GM18873 (cell line): ENCODE measurements at regions not wholly inside any gene's neighbourhood (a gene's known extent, or its start where the extent isn't known, plus 50 kb on each side); places are given as distances from the start of the nearest gene placed in this dataset.

ENCODE experiments used
- ATAC-seq: cut with Tn5 transposase; IDR thresholded peaks from one replicate; pipeline ENCODE4 v1.9.1; 2021; ENCODE audit warnings: mild to moderate bottlenecking, moderate library complexity, moderate number of reproducible peaks; ENCODE audit not compliant: unreplicated experiment, low FRiP score

GRCh38 chr2:20150110-20150706, 74.7 kb downstream of the SDC1 start:
- no peak for ATAC-seq

DNA sequence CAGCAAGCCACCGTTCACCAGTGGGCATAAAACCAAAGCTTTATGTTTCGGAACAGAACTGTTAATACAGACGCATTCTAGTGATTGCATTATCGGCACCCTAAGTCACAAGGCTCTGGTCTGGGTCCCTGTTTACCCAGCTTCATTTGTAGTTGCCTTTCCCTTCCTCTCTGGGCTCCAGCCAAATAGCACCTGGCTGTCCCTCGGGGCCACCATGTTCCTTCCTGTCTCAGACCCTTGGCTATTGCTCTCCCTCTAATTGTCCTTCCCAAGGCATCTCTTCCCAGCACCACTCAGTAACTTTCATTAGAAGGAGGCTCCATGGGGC, 75.3 kb downstream of the SDC1 start:
- ATAC-seq: no peak

DNA sequence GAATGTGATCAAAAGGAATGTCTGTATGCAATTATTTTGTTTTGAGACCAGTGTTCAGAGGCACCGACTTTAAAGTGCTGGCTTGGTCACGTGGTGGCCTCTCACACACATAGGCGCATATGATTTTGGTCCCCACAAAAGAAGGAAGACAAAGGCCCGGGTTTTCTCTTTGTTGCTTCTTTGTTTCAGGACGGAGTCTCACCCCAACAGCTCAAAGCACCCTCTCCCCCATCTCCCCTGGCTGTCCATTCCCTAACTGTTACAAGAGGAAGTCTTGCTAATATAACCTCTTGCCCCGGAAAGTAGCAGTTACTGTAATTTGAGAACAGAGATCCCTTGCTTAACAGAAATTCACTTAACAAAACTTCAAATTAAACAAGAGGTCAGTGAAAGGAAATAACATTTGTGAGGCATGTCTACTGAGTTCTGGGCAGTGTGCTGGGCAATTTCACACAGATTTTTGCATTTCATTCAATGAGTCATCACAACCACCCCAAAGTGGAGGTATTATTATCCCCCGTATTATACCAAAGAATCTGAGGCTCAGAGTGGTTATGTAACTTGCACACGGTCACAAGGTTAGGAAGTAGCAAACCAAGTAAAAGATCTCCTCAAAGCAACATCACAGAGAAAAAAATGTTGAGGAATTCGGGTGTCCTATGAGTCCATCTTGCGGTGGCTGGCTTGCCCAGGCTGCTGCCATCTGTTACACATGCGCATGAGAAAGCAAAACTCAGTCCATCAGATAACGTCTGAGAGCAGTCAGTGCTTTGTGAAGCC, 75.8 kb downstream of the SDC1 start:
- no peak for ATAC-seq

GRCh38 chr2:20148426-20148922, 76.5 kb downstream of the SDC1 start:
- ATAC-seq: no peak

GRCh38 chr2:20147351-20147750, 77.6 kb downstream of the SDC1 start:
- ATAC-seq: no peak

DNA sequence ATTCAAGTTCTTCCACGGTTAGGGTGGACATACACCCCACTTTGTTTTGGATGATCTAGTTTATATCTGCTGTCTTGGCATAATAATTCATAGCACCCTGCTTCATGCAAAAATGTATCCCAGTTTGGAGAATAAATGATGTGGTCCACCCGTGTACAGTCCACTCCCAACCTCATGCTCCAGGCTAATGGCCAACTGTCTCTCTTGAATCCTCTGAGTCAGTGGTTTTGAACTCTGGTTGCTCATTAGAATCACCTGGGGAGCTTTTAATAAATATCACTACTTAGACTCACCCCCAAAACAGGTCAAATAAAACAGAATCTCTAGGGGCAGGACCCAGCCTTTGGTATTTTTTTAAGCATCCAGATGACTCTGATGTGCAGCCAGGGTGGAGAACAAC, 78.5 kb downstream of the SDC1 start:
- no peak for ATAC-seq

DNA sequence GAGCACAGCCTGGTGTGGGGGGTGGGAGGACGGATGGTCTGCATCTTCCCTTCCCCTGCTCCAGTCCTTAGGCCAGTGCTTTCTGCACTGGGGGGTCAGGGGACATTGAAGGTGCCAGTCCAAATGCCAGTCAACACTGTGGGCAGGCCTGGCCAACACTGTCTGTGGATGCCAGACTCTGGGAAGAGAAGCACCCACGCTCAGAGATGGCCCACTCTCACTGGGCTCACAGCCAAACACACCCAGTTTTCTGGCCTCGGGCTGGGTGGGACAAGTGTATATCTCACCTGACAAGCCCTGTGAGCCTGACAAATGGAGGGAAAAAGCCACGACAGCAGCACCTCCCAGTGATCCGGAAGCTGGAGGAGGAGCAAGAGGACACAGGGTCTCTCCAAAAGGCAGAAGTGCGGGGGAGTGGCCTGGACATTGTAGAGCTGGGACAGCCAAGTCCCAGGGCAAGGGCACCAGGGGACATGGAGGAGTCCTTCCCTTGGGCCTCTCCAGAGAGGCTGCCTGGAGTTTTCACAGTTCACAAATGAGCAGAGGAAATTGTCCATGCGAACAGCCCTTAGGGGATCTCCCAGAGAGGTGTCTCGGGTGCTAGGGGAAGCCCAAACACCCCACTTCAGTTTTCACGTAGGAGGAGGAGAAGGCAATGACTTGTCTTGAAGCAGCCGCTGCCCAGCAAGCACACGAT, 79.3 kb downstream of the SDC1 start:
- ATAC-seq: peak; percentile 89

DNA sequence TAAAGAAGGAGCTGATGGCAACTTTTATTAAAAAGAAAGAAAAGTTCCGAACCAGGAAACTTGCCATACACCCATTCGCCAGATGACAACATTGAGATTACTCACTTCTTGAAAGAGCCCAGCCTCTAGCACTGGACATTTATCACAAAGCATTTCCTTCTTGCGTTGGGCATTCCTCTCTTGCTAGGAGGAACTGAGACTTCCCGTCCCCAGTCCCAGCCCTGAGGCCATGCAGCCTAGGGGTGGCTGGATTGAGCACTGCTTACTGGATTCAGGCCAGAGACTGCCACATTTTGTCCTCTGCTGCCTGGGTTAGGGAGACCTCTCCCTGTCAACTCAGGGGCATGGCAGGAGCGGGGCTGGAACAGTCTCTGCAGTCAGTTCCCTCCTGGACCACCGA, 80.1 kb downstream of the SDC1 start:
- ATAC-seq: no peak

GRCh38 chr2:20144196-20144595, 80.7 kb downstream of the SDC1 start:
- ATAC-seq: no peak

DNA sequence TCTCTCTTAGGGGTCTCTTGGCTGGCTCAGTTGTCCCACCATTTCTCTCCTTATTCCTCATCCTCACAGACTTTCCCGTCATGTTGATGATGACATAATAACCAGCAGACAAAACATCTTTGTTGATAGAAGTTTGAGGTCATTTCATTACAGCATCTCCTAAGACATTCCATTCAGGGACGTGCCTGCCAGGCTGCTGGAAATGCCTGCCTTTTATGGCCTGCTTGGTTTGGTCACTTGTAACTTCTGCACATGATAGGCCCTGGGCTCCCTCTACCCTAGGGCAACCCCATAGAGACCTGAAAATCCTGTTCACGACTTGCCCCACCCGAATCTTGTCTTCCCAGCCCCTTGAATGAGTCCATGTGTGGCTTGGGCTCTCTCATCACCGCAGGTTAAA, 81.7 kb downstream of the SDC1 start:
- ATAC-seq: no peak

GRCh38 chr2:20141806-20142205, 83.1 kb downstream of the SDC1 start:
- ATAC-seq: no peak

DNA sequence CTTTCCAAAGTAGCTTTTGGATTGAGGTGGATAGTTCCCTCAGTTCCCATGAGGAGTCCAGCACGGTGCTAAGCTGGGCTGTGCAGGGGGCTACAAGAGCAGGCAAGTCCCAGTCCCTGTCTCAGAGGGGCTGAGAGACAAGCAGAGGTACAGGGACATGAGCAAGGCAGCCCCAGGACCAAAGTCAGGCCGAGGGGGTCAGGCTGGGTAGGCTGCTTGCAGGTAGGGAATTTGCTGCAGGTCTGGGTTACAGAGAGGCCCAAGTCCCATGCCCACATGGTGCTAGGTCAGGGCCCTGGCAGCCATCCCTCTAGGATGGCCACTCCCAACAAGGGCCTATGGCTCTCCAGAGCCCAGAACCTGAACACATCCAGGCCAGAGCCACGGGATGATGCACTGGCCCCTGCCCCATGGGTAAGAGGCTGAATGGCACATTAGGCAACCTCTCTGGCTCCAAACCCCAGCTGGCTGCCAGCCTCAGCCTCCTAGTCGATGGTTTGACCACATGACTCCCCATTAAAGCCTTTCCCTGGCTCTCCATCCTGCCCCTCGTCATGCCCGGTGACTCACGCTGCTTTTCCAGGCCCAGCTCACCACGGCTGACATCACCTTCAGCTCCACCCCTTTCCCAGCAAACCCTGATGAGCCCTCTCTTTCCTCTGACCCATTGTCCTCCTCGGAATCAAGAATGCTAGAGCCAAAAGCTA, 83.7 kb downstream of the SDC1 start:
- no peak for ATAC-seq

DNA sequence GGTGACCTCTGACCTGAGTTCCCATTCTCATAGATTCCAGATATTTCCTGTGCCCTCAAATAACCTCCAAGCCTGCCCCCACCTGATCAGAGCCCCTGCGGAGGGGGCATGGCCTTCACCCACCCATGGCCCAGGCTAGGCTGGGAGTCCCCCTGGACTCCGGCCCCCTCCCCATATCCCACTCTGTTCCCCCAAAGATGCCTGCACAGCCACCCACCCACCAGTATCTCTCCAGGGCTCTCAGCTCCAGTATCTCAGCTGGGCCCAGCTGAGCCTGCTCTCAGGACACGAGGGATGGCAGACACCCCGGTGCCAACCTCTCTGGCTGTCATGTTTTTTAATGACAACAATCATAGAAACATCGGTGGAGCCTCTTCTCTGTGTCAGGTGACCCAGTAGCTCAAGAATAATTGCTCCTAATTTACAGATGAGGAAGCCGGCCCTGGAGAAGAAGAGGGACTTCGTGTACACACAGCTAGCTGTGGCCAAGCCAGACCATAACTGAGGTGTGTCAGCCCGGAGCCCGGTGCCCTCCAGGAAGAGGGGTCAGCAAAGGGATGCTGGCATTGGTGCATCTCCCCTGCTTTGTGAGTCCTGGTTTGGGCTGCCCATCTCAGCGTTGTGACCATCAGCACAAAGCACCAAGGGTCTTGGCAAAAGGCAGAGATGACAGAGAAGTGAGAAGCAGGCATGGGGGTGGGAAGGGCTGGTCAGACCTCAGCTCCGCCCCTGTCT, 84.4 kb downstream of the SDC1 start:
- no peak for ATAC-seq

GRCh38 chr2:20139407-20140172, 85.3 kb downstream of the SDC1 start:
- no peak for ATAC-seq

DNA sequence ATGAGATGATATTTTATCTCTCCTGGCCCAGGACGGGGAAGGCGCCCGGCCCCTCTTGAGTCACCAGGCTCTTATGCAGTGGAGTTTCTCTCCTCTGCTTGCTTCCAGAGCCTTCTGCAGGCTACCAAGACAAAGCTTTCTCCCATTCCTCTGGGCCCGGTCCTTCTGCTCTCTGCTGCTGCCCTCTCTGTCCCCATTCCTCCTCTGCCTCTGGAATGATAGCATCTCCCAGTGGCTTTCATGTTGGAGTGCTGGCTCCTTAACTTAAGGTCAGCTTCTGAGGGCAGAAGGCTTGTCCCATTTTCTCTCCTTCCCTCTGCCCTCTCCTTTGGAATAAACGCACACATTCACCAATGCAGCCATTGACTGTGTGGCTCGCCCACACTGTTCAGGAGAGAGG, 86.2 kb downstream of the SDC1 start:
- no peak for ATAC-seq

DNA sequence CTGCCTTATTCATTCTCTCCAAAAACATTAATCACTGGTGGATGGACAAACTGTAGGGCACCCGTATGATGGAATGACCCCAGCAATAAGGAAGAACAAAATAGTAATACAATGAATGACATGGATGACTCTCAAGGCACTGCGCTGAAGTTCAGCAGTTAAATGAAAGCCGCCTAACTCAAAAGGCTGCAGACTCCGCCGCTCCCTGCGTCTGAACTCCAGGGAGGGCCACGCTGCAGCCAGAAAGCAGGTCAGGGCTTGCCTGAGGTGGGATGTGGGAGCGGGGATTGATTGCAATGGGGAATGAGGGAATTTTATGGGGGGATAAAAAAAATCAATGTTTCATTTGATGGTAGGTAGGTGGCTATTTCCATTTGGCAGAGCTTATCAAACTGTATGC, 86.5 kb upstream of the LAPTM4A start:
- ATAC-seq: no peak

DNA sequence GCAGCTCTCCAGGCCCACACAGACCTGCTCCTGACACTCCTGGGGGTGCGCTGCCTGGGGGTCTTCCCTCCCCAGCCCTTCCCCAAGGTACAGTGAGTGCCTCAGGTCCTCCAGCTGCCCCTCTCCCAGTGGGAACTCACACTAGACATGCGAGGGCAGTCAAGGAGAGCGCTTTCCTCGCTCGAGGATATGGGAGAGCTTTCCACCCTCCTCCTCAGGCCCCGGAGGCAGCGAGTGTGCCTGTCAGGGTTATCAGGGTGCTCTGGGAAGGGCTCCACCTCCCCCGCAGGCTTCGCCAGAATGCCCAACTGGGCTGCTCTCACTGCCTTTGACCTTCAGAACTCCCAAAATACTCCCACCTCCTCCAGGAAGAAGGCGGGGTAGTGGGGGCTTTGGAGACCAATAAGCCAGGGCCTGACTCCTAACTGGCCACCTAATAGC, 85.7 kb upstream of the LAPTM4A start:
- no peak for ATAC-seq

GRCh38 chr2:20136149-20136548, 84.7 kb upstream of the LAPTM4A start:
- ATAC-seq: no peak

DNA sequence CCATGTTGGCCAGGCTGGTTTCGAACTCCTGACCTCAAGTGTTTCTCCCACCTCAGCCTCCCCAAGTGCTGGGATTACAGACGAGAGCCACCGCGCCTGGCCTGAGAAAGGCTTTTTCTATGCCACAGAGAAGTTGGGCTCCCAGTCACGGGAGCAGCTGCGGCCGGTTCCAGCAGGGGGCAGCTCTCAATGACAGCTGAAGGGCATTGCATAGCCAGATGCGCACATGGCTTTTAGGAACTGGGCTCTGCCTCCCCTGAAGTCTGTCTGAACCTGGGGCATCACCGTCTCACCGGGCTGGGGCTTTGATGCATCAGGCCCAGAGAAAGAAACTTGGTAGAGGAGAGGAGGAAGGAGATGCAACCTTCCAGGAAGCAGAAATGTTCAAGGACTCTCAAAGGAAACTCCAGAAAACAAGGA, 84.2 kb upstream of the LAPTM4A start:
- peak; percentile 52 for ATAC-seq
